GM19023 (cell line): ENCODE measurements at regions not wholly inside any gene's neighbourhood (a gene's known extent, or its start where the extent isn't known, plus 50 kb on each side); places are given as distances from the start of the nearest gene placed in this dataset.
"Not testable (repeated sequence)": the region's sequence is repeated elsewhere in the genome, so short reads cannot be mapped to it uniquely, and the experiment has no call there.

ENCODE experiments used
- ATAC-seq: cut with Tn5 transposase; IDR thresholded peaks from one replicate; pipeline ENCODE4 v1.9.1; 2021; ENCODE audit warnings: mild to moderate bottlenecking, moderate library complexity; ENCODE audit not compliant: unreplicated experiment

- no peak for ATAC-seq
Observed at GRCh38 chr12:88733008-88733407, 152.7 kb upstream of the KITLG start.

- ATAC-seq: no peak
Observed at GRCh38 chr12:88729196-88729595, 148.9 kb upstream of the KITLG start.

GRCh38 chr12:88726806-88727720 lies 146.8 kb upstream of the KITLG start:
- ATAC-seq: no peak

- no peak for ATAC-seq
Observed at GRCh38 chr12:88725592-88726143, 145.4 kb upstream of the KITLG start.

- ATAC-seq: no peak
Observed at GRCh38 chr12:88723219-88723618, 142.9 kb upstream of the KITLG start.

- ATAC-seq: no peak
Observed at GRCh38 chr12:88720785-88721650, 140.7 kb upstream of the KITLG start.

- no peak for ATAC-seq
Observed at GRCh38 chr12:88720231-88720630, 140.0 kb upstream of the KITLG start.

- ATAC-seq: no peak
Observed at GRCh38 chr12:88717188-88717587, 136.9 kb upstream of the KITLG start.

GRCh38 chr12:88716240-88716639 lies 136.0 kb upstream of the KITLG start:
- ATAC-seq: no peak

- no peak for ATAC-seq
Observed at GRCh38 chr12:88715673-88716072, 135.4 kb upstream of the KITLG start.

GRCh38 chr12:88714263-88714882 lies 134.1 kb upstream of the KITLG start:
- ATAC-seq: not testable (repeated sequence)

- no peak for ATAC-seq
Observed at GRCh38 chr12:88707800-88708199, 127.5 kb upstream of the KITLG start.

- ATAC-seq: no peak
Observed at GRCh38 chr12:88706286-88706685, 126.0 kb upstream of the KITLG start.

GRCh38 chr12:88703790-88704189 lies 123.5 kb upstream of the KITLG start:
- ATAC-seq: no peak

GRCh38 chr12:88698471-88698870 lies 118.2 kb upstream of the KITLG start:
- no peak for ATAC-seq

GRCh38 chr12:88693837-88694445 lies 113.7 kb upstream of the KITLG start:
- no peak for ATAC-seq

GRCh38 chr12:88691811-88692210 lies 111.5 kb upstream of the KITLG start:
- ATAC-seq: no peak

- no peak for ATAC-seq
Observed at GRCh38 chr12:88684610-88685009, 104.3 kb upstream of the KITLG start.

GRCh38 chr12:88684170-88684569 lies 103.9 kb upstream of the KITLG start:
- ATAC-seq: no peak

- ATAC-seq: no peak
Observed at GRCh38 chr12:88683628-88684027, 103.4 kb upstream of the KITLG start.

- ATAC-seq: no peak
Observed at GRCh38 chr12:88681271-88681670, 101.0 kb upstream of the KITLG start.
